ENCODE measurements at regions not wholly inside any gene's neighbourhood (a gene's known extent, or its start where the extent isn't known, plus 50 kb on each side); places are given as distances from the start of the nearest gene placed in this dataset.
A peak's percentile ranks its signal among the peaks of the same experiment; 100 is the strongest.

GRCh38 chr5:148732692-148733091 is 78.4 kb upstream of the HTR4 start:
- DNase-seq (ENCODE audit: low spot score) = no peak
- H3K27ac ChIP-seq = no peak overlapping the region
- CTCF ChIA-PET = interaction anchor here (0.6 to 6.7 kb wide), 25 partner anchors 8 to 605 kb away, joined by 3 to 100 read pairs (median 4); partner anchors contain the start of gene ADRB2
- TF ChIP-seq, protein P1, sequence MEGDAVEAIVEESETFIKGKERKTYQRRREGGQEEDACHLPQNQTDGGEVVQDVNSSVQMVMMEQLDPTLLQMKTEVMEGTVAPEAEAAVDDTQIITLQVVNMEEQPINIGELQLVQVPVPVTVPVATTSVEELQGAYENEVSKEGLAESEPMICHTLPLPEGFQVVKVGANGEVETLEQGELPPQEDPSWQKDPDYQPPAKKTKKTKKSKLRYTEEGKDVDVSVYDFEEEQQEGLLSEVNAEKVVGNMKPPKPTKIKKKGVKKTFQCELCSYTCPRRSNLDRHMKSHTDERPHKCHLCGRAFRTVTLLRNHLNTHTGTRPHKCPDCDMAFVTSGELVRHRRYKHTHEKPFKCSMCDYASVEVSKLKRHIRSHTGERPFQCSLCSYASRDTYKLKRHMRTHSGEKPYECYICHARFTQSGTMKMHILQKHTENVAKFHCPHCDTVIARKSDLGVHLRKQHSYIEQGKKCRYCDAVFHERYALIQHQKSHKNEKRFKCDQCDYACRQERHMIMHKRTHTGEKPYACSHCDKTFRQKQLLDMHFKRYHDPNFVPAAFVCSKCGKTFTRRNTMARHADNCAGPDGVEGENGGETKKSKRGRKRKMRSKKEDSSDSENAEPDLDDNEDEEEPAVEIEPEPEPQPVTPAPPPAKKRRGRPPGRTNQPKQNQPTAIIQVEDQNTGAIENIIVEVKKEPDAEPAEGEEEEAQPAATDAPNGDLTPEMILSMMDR (conservative IDR thresholded peaks at IDR 0.05; ENCODE audit: low read depth) = no peak
- POLR2A ChIA-PET (ENCODE audit: low non-redundant PET) = no interaction called here

DNA sequence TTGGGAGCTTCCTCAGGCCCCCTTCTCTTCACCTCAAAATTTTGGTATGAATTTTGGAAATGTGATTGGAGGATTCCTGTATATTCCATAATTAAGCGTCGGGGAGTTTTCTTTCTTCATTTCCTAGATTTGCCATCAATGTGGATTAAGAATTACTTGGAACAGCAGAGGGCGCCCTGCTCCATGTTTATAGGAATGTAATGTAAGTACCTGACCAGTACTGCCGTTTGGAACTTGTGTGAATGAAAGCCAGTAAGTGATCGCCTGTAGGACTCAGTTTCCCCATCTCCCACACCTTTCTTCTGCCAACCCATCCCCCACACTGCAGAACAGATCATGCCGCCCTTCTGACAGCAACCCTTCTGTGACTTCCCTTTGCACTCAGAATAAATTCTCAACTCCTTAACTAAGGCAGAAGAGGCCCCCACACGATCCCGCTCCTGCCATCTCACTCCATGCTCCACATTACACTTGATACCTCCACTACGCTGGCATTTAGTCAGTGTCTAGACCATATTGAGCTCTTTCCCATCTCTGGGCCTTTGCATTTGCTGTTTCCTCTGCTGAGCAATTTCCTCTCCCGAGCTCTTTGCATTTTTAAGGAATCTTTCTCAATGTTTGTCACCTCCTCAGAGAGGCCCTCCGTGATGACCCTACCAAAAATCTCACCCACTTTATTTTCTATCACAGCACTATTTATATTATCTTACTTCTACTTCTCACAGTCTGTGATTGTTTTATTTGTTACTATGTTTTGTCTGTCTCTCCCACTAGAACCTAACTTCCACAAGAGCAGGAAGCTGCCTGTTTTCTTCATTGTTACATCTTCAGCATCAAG is 79.5 kb upstream of the HTR4 start:
- H3K27ac ChIP-seq = no peak overlapping the region
- ChIA-PET CTCF (interaction anchor here (0.6 to 6.7 kb wide), 20 partner anchors 9 to 531 kb away, joined by 3 to 100 read pairs (median 4); no protein-coding TSS in a partner anchor), POLR2A (ENCODE audit: low non-redundant PET) (no interaction called here)
- DNase-seq (ENCODE audit: low spot score) = peak; percentile 60
- TF ChIP-seq, protein P1 (conservative IDR thresholded peaks at IDR 0.05; ENCODE audit: low read depth) = peak; percentile 84

DNA sequence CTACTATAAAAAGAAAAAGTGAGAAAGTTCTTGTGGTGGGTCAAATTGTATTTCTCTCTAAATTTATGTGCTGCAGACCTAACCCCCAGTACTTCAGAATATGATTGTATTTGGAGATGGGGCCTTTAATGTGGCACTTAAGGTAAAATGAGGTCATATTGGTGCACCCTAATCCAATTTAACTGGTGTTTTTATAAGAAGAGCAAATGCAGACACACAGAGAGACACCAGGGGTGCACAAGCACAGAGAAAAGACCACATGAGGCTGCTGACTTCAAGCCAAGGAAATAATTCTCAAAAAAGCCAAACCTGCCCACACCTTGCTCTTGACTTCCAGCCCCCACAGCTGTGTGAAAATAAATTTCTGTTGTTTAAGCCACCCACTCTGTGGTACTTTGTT is 80.2 kb upstream of the HTR4 start:
- ChIA-PET POLR2A (ENCODE audit: low non-redundant PET) (no interaction called here), CTCF (interaction anchor here (0.6 to 6.7 kb wide), 10 partner anchors 10 to 531 kb away, joined by 3 to 100 read pairs (median 4); no protein-coding TSS in a partner anchor)
- no peak overlapping the region for H3K27ac ChIP-seq
- TF ChIP-seq, protein P1 (conservative IDR thresholded peaks at IDR 0.05; ENCODE audit: low read depth) = no peak
- no peak for DNase-seq (ENCODE audit: low spot score)

GRCh38 chr5:148735301-148735835 is 81.0 kb upstream of the HTR4 start:
- TF ChIP-seq, protein P1 (conservative IDR thresholded peaks at IDR 0.05; ENCODE audit: low read depth) = no peak
- no peak for DNase-seq (ENCODE audit: low spot score)
- no peak overlapping the region for H3K27ac ChIP-seq
- ChIA-PET POLR2A (ENCODE audit: low non-redundant PET) (no interaction called here), CTCF (interaction anchor here (0.6 to 7.9 kb wide), 7 partner anchors 11 to 541 kb away, joined by 3 to 100 read pairs (median 4); no protein-coding TSS in a partner anchor)

DNA sequence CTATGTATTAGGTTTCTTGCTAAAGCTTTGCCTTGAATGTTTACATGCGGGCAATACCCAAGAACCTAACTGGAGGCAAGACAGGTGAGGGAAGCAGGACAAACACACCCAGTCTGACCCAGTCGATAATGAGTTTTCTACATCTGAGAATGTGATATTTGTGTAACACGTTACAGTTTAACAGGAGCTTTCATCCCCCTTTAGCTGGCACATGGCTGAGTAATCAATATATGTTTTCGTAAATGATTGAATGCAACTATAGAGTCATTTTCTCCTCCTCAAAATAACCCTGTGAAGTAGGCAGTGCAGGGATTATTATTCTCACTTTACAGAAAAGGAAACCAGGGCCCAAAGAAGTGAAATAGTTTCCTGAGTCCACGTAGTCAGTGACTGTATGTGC is 84.7 kb upstream of the HTR4 start:
- no peak overlapping the region for H3K27ac ChIP-seq
- DNase-seq (ENCODE audit: low spot score) = no peak
- TF ChIP-seq, protein P1 (conservative IDR thresholded peaks at IDR 0.05; ENCODE audit: low read depth) = no peak
- POLR2A ChIA-PET (ENCODE audit: low non-redundant PET) = no interaction called here
- CTCF ChIA-PET = interaction anchor here (0.6 to 7.9 kb wide), 9 partner anchors 8 to 296 kb away, joined by 3 to 57 read pairs (median 6); no protein-coding TSS in a partner anchor

DNA sequence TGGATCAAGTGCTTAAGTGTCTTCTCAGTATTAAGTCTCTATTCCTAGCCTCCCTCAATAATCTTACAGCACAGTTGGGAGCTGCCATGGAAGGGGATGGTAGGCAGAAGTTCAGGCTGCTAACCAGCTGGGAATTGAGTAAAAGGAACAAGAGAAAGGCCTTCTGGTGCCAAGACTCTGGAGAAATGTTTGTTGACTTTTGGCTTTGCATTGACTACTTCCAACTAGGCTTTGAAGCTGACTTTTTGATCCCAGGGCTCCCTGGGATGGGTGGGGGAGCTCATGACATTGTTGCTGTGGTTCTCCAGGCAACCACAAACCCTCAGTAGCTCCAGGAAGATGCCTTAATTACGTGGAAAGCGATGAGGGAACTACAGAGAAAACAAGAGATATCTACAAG is 85.2 kb upstream of the HTR4 start:
- CTCF ChIA-PET = interaction anchor here (0.6 to 7.9 kb wide), 11 partner anchors 9 to 525 kb away, joined by 3 to 57 read pairs (median 4); no protein-coding TSS in a partner anchor
- no peak for DNase-seq (ENCODE audit: low spot score)
- POLR2A ChIA-PET (ENCODE audit: low non-redundant PET) = no interaction called here

More for the DNA sequence above, 85.2 kb upstream of the HTR4 start:
- no peak overlapping the region for H3K27ac ChIP-seq
- TF ChIP-seq, protein P1 (conservative IDR thresholded peaks at IDR 0.05; ENCODE audit: low read depth) = no peak

Data from RWPE1 (cell line).